ENCODE measurements at regions not wholly inside any gene's neighbourhood (a gene's known extent, or its start where the extent isn't known, plus 50 kb on each side); places are given as distances from the start of the nearest gene placed in this dataset.
"Not testable (repeated sequence)": the region's sequence is repeated elsewhere in the genome, so short reads cannot be mapped to it uniquely, and the experiment has no call there.

GRCh38 chr11:28976801-28977145 is 868.6 kb downstream of the METTL15 start:
- DNase-seq (ENCODE audit: low read depth) = no peak

- DNase-seq (ENCODE audit: low read depth) = no peak
Measured at GRCh38 chr11:28976012-28976800, 868.0 kb downstream of the METTL15 start.

GRCh38 chr11:28969832-28970231 is 861.6 kb downstream of the METTL15 start:
- no peak for DNase-seq (ENCODE audit: low read depth)

GRCh38 chr11:28966951-28967350 is 858.8 kb downstream of the METTL15 start:
- no peak for DNase-seq (ENCODE audit: low read depth)

GRCh38 chr11:28965819-28966218 is 857.6 kb downstream of the METTL15 start:
- no peak for DNase-seq (ENCODE audit: low read depth)

GRCh38 chr11:28964811-28965210 is 856.6 kb downstream of the METTL15 start:
- DNase-seq (ENCODE audit: low read depth) = no peak

- no peak for DNase-seq (ENCODE audit: low read depth)
Measured at GRCh38 chr11:28963187-28963586, 855.0 kb downstream of the METTL15 start.

- no peak for DNase-seq (ENCODE audit: low read depth)
Measured at GRCh38 chr11:28962502-28962901, 854.3 kb downstream of the METTL15 start.

GRCh38 chr11:28961726-28962125 is 853.5 kb downstream of the METTL15 start:
- no peak for DNase-seq (ENCODE audit: low read depth)

GRCh38 chr11:28956446-28956845 is 848.3 kb downstream of the METTL15 start:
- DNase-seq (ENCODE audit: low read depth) = no peak

- no peak for DNase-seq (ENCODE audit: low read depth)
Measured at GRCh38 chr11:28951191-28951590, 843.0 kb downstream of the METTL15 start.

- DNase-seq (ENCODE audit: low read depth) = no peak
Measured at GRCh38 chr11:28939381-28939780, 831.2 kb downstream of the METTL15 start.

- DNase-seq (ENCODE audit: low read depth) = no peak
Measured at GRCh38 chr11:28938091-28938490, 829.9 kb downstream of the METTL15 start.

GRCh38 chr11:28932940-28933339 is 824.8 kb downstream of the METTL15 start:
- DNase-seq (ENCODE audit: low read depth) = no peak

- DNase-seq (ENCODE audit: low read depth) = no peak
Measured at GRCh38 chr11:28924004-28924403, 815.8 kb downstream of the METTL15 start.

GRCh38 chr11:28922386-28922981 is 814.3 kb downstream of the METTL15 start:
- DNase-seq (ENCODE audit: low read depth) = no peak

GRCh38 chr11:28919194-28919593 is 811.0 kb downstream of the METTL15 start:
- no peak for DNase-seq (ENCODE audit: low read depth)

- no peak for DNase-seq (ENCODE audit: low read depth)
Measured at GRCh38 chr11:28913883-28914282, 805.7 kb downstream of the METTL15 start.

GRCh38 chr11:28911829-28912228 is 803.6 kb downstream of the METTL15 start:
- no peak for DNase-seq (ENCODE audit: low read depth)

- DNase-seq (ENCODE audit: low read depth) = no peak
Measured at GRCh38 chr11:28910926-28911325, 802.7 kb downstream of the METTL15 start.

- no peak for DNase-seq (ENCODE audit: low read depth)
Measured at GRCh38 chr11:28903716-28904115, 795.5 kb downstream of the METTL15 start.

- DNase-seq (ENCODE audit: low read depth) = no peak
Measured at GRCh38 chr11:28900427-28900826, 792.2 kb downstream of the METTL15 start.

- DNase-seq (ENCODE audit: low read depth) = no peak
Measured at GRCh38 chr11:28899706-28900105, 791.5 kb downstream of the METTL15 start.

- not testable (repeated sequence) for DNase-seq (ENCODE audit: low read depth)
Measured at GRCh38 chr11:28890601-28891040, 782.4 kb downstream of the METTL15 start.

All from HS-27A (cell line).